SK-N-SH treated with all-trans-retinoic acid at 6 μM for 48 hours (cell line): ENCODE measurements at regions not wholly inside any gene's neighbourhood (a gene's known extent, or its start where the extent isn't known, plus 50 kb on each side); places are given as distances from the start of the nearest gene placed in this dataset.
A peak's percentile ranks its signal among the peaks of the same experiment; 100 is the strongest.

Experiments used
- ATAC-seq: fragments of 200-7000 bp; cut with Tn5 transposase; 3 replicates; pipeline ENCODE4 v1.9.1; 2020; ENCODE audit warnings: mild to moderate bottlenecking, moderate library complexity
- ARNTL ChIP-seq: fragments of 450-650 bp; formaldehyde crosslinking; IDR thresholded peaks from 2 replicates; pipeline ENCODE4 v1.5.0; 2020; ENCODE audit warnings: low read depth, mild to moderate bottlenecking, moderate library complexity, borderline replicate concordance
- BACH2 ChIP-seq: fragments of 250-450 bp; sonication (Bioruptor Pico); IDR thresholded peaks from 2 replicates; pipeline ENCODE4 v1.9.0; 2021; ENCODE audit warnings: mild to moderate bottlenecking, borderline replicate concordance
- CSDC2 ChIP-seq: fragments of 250-450 bp; sonication (Bioruptor Pico); IDR thresholded peaks from 2 replicates; pipeline ENCODE4 v1.5.0; 2020; ENCODE audit warnings: mild to moderate bottlenecking, moderate library complexity
- ESRRG ChIP-seq: fragments of 250-450 bp; sonication (Bioruptor Pico); IDR thresholded peaks from 2 replicates; pipeline ENCODE4 v1.6.1; 2021; ENCODE audit warnings: mild to moderate bottlenecking
- GLIS3 ChIP-seq: fragments of 250-450 bp; sonication (Bioruptor Pico); IDR thresholded peaks from 2 replicates; pipeline ENCODE4 v1.5.0; 2020; ENCODE audit warnings: mild to moderate bottlenecking, moderate library complexity
- ISL1 ChIP-seq: fragments of 250-450 bp; sonication (Bioruptor Pico); IDR thresholded peaks from 2 replicates; pipeline ENCODE4 v2.1.2; 2022; ENCODE audit warnings: mild to moderate bottlenecking, moderate library complexity
- OSR1 ChIP-seq: fragments of 250-450 bp; sonication (Bioruptor Pico); IDR thresholded peaks from 2 replicates; pipeline ENCODE4 v1.8.0; 2022; ENCODE audit warnings: moderate library complexity, mild to moderate bottlenecking, inconsistent platforms
- PPARA ChIP-seq: fragments of 250-450 bp; sonication (Bioruptor Pico); IDR thresholded peaks from 2 replicates; pipeline ENCODE4 v1.5.0; 2020; ENCODE audit warnings: mild to moderate bottlenecking, borderline replicate concordance
- RARB ChIP-seq: fragments of 250-450 bp; sonication (Bioruptor Pico); IDR thresholded peaks from 2 replicates; pipeline ENCODE4 v1.8.0; 2021; ENCODE audit warnings: mild to moderate bottlenecking, moderate library complexity
- SNAI2 ChIP-seq: fragments of 250-450 bp; sonication (Bioruptor Pico); IDR thresholded peaks from 2 replicates; pipeline ENCODE4 v1.5.0; 2020; ENCODE audit warnings: mild to moderate bottlenecking, moderate library complexity
- TCF4 ChIP-seq: fragments of 250-450 bp; sonication (Bioruptor Pico); IDR thresholded peaks from 2 replicates; pipeline ENCODE4 v1.8.0; 2021; ENCODE audit warnings: mild to moderate bottlenecking, moderate library complexity, borderline replicate concordance
- TOX ChIP-seq: fragments of 250-450 bp; sonication (Bioruptor Pico); IDR thresholded peaks from 2 replicates; pipeline ENCODE4 v1.8.0; 2021; ENCODE audit warnings: mild to moderate bottlenecking, moderate library complexity, borderline replicate concordance
- ZFP3 ChIP-seq: fragments of 250-450 bp; sonication (Bioruptor Pico); IDR thresholded peaks from 2 replicates; pipeline ENCODE4 v1.5.0; 2020; ENCODE audit warnings: mild to moderate bottlenecking, moderate library complexity
- ZFP30 ChIP-seq: fragments of 450-650 bp; formaldehyde crosslinking; IDR thresholded peaks from 2 replicates; pipeline ENCODE4 v1.5.0; 2022; ENCODE audit warnings: mild to moderate bottlenecking, moderate library complexity
- ZNF565 ChIP-seq: fragments of 450-650 bp; formaldehyde crosslinking; conservative IDR thresholded peaks from 2 replicates; pipeline ENCODE4 v1.5.0; 2020; ENCODE audit warnings: low read depth, mild to moderate bottlenecking, moderate library complexity
- ZNF70 ChIP-seq: fragments of 450-650 bp; formaldehyde crosslinking; IDR thresholded peaks from 2 replicates; pipeline ENCODE4 v1.5.0; 2020; ENCODE audit warnings: mild to moderate bottlenecking, moderate library complexity
- ZNF8 ChIP-seq: fragments of 450-650 bp; formaldehyde crosslinking; IDR thresholded peaks from 2 replicates; pipeline ENCODE4 v1.5.0; 2020; ENCODE audit warnings: mild to moderate bottlenecking, moderate library complexity
- TF ChIP-seq, protein P1 (sequence below): fragments of 250-450 bp; sonication (Bioruptor Pico); IDR thresholded peaks from 2 replicates; pipeline ENCODE4 v1.5.1; 2020; ENCODE audit warnings: low read depth, mild to moderate bottlenecking, moderate library complexity
- TF ChIP-seq, protein P2 (sequence below): fragments of 250-450 bp; sonication (Bioruptor Pico); IDR thresholded peaks from 2 replicates; pipeline ENCODE4 v1.8.0; 2021; ENCODE audit warnings: low read depth, mild to moderate bottlenecking, moderate library complexity, borderline replicate concordance
- TF ChIP-seq, protein P3 (sequence below): fragments of 250-450 bp; sonication (Bioruptor Pico); IDR thresholded peaks from 2 replicates; pipeline ENCODE4 v1.5.1; 2021; ENCODE audit warnings: mild to moderate bottlenecking, moderate library complexity
- TF ChIP-seq, protein P4 (sequence below): fragments of 250-450 bp; sonication (Bioruptor Pico); IDR thresholded peaks from 2 replicates; pipeline ENCODE4 v1.8.0; 2020; ENCODE audit warnings: mild to moderate bottlenecking, moderate library complexity, borderline replicate concordance

DNA sequence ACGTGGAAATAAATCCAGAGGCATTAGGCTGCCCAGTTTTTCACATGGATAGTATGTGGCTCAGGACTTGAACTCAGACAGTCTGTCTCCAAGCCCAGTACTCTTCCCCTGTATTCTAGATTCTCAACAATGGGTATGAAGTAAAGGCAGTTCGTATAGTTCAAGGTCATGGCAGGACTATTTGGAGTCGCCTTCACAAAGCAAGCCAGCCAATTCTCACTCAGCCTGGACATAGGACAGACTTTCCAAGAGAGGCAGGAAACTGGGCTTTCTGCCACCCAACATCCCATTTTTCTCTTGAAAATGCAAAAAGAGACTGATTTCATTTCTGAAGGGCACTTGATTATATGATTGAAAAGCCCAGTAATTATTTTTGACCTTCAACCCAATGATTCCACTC is 111.0 kb downstream of the EDN1 start:
- no peak for ATAC-seq
- TF ChIP-seq GLIS3 (CRISPR knock-in tag) (no peak), ISL1 (no peak), ZNF565 (CRISPR knock-in tag) (no peak), ZNF8 (no peak), SNAI2 (CRISPR knock-in tag) (no peak), RARB (CRISPR knock-in tag) (no peak), ESRRG (no peak), TCF4 (CRISPR knock-in tag) (no peak), TOX (CRISPR knock-in tag) (no peak)
- TF ChIP-seq, protein P1, sequence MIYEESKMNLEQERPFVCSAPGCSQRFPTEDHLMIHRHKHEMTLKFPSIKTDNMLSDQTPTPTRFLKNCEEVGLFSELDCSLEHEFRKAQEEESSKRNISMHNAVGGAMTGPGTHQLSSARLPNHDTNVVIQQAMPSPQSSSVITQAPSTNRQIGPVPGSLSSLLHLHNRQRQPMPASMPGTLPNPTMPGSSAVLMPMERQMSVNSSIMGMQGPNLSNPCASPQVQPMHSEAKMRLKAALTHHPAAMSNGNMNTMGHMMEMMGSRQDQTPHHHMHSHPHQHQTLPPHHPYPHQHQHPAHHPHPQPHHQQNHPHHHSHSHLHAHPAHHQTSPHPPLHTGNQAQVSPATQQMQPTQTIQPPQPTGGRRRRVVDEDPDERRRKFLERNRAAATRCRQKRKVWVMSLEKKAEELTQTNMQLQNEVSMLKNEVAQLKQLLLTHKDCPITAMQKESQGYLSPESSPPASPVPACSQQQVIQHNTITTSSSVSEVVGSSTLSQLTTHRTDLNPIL, result no peak
- TF ChIP-seq, protein P2, sequence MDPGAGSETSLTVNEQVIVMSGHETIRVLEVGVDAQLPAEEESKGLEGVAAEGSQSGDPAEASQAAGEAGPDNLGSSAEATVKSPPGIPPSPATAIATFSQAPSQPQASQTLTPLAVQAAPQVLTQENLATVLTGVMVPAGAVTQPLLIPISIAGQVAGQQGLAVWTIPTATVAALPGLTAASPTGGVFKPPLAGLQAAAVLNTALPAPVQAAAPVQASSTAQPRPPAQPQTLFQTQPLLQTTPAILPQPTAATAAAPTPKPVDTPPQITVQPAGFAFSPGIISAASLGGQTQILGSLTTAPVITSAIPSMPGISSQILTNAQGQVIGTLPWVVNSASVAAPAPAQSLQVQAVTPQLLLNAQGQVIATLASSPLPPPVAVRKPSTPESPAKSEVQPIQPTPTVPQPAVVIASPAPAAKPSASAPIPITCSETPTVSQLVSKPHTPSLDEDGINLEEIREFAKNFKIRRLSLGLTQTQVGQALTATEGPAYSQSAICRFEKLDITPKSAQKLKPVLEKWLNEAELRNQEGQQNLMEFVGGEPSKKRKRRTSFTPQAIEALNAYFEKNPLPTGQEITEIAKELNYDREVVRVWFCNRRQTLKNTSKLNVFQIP (CRISPR knock-in tag), result no peak

DNA sequence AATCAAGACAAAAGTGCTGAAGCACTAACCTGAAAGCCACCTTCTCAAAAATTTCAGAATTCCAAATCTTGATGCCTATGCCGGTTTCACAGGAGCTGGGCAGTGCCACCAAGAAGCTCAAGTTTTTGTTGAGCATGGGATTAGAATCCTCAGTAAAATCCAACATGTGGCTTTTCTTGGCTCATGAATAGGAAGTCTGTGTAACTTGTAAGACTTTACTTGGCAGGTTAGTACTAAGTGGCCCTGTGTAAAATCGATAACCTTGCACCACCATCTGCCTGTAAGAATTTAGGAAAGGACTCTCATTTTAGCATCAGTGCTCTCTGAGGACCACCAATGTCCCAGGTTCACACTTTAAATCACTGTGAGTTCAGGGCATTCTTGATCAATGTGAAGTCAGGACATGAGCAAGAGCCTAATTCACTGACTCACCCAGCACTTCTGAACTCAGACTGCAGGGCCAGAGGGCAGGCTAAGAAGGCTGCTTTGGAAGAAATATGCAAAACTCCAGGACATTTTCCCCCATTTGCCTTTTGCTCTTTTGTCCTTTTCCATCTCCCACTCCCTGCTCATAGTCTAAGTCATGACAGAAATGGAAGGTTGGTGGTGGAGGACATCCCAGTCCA is 113.2 kb downstream of the EDN1 start:
- ATAC-seq, result peak; percentile 95
- TF ChIP-seq GLIS3 (CRISPR knock-in tag), result no peak
- no peak for TF ChIP-seq ISL1
- no peak for TF ChIP-seq TCF4 (CRISPR knock-in tag)
- TF ChIP-seq ZNF565 (CRISPR knock-in tag), result no peak
- no peak for TF ChIP-seq ZFP30 (CRISPR knock-in tag)
- no peak for TF ChIP-seq CSDC2
- TF ChIP-seq ZFP3 (CRISPR knock-in tag), result no peak
- TF ChIP-seq ARNTL (CRISPR knock-in tag), result no peak
- TF ChIP-seq, protein P1, result no peak
- TF ChIP-seq RARB (CRISPR knock-in tag), result no peak
- TF ChIP-seq, all 23 proteins: peak for 0

DNA sequence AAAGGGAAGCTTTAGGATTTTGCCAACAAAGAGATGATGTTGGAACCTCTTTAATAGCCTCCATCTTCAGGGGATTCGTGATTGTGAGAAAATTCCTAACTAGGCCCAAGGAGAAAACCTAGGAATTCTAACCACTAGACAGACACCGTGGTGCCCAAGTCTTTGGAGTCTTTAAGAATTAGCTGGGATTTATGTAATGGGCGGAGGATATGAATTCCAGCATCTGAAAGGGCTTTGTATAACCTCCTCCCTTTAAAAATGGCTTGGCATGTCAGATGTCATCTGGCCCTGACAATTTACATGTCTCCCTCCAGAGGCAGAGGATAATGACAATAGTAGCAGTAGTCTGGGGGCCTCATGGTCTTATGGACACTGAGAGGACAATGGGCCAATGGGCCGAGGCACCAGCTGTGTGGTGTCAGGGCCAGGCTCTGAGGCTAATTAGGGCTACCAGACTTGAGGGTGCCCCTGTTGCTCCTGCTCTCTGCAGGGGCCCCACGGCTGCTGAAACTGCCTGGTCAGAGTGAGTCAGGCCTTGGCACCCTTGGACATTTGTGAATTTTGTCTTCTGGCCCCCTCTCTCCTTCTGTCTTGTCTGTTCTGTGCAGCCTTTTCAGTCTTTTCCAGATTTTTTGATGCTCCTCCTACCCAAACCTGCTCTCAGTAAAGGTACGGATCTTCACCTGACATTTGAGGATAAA is 113.9 kb downstream of the EDN1 start:
- peak; percentile 55 for ATAC-seq
- no peak for TF ChIP-seq RARB (CRISPR knock-in tag)
- no peak for TF ChIP-seq TCF4 (CRISPR knock-in tag)
- TF ChIP-seq GLIS3 (CRISPR knock-in tag), result no peak
- TF ChIP-seq ZNF8, result no peak
- TF ChIP-seq, protein P3, sequence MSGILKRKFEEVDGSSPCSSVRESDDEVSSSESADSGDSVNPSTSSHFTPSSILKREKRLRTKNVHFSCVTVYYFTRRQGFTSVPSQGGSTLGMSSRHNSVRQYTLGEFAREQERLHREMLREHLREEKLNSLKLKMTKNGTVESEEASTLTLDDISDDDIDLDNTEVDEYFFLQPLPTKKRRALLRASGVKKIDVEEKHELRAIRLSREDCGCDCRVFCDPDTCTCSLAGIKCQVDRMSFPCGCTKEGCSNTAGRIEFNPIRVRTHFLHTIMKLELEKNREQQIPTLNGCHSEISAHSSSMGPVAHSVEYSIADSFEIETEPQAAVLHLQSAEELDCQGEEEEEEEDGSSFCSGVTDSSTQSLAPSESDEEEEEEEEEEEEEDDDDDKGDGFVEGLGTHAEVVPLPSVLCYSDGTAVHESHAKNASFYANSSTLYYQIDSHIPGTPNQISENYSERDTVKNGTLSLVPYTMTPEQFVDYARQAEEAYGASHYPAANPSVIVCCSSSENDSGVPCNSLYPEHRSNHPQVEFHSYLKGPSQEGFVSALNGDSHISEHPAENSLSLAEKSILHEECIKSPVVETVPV (CRISPR knock-in tag), result no peak
- no peak for TF ChIP-seq PPARA (CRISPR knock-in tag)
- no peak for TF ChIP-seq ZNF70 (CRISPR knock-in tag)
- no peak for TF ChIP-seq BACH2 (CRISPR knock-in tag)
- TF ChIP-seq, protein P4, sequence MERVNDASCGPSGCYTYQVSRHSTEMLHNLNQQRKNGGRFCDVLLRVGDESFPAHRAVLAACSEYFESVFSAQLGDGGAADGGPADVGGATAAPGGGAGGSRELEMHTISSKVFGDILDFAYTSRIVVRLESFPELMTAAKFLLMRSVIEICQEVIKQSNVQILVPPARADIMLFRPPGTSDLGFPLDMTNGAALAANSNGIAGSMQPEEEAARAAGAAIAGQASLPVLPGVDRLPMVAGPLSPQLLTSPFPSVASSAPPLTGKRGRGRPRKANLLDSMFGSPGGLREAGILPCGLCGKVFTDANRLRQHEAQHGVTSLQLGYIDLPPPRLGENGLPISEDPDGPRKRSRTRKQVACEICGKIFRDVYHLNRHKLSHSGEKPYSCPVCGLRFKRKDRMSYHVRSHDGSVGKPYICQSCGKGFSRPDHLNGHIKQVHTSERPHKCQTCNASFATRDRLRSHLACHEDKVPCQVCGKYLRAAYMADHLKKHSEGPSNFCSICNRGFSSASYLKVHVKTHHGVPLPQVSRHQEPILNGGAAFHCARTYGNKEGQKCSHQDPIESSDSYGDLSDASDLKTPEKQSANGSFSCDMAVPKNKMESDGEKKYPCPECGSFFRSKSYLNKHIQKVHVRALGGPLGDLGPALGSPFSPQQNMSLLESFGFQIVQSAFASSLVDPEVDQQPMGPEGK (CRISPR knock-in tag), result no peak

DNA sequence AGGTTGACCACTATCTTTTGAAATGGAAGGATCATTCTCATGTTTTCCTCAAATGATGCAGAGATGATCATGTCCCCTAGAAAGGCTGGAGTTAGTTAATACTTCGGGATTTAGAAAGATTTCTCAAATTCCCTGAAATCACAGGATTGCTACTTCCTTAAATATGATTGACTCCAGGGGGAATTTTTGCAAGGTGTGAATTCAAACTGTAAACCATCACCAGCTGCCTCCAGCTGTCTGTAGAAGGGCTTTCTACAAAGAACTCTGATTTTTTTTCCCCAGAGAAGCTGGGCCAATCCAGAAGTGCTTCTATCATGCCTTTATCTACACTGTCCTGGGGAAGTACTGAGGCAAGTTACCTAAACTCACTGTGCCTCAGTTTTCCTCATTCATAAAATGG is 114.5 kb downstream of the EDN1 start:
- TF ChIP-seq GLIS3 (CRISPR knock-in tag) (no peak), ZFP30 (CRISPR knock-in tag) (no peak), PPARA (CRISPR knock-in tag) (no peak), ISL1 (no peak), ESRRG (no peak), OSR1 (CRISPR knock-in tag) (no peak), ZNF70 (CRISPR knock-in tag) (no peak), ZNF8 (no peak), TCF4 (CRISPR knock-in tag) (no peak)
- TF ChIP-seq, protein P3 (CRISPR knock-in tag), result no peak
- TF ChIP-seq, protein P2 (CRISPR knock-in tag), result no peak
- ATAC-seq, result no peak
